Epithelial cell of esophagus (primary cell): ENCODE measurements at regions not wholly inside any gene's neighbourhood (a gene's known extent, or its start where the extent isn't known, plus 50 kb on each side); places are given as distances from the start of the nearest gene placed in this dataset.

Experiments used
- DNase-seq: peaks from one replicate; pipeline ENCODE4 v3.0.0; 2010; ENCODE audit warnings: low read depth
- H3K4me3 ChIP-seq: 2 replicates; pipeline ENCODE4 v1.5.1; 2011; ENCODE audit warnings: mild to moderate bottlenecking, low read length, control low read depth
- TF ChIP-seq, protein P1 (sequence below): IDR thresholded peaks from 2 replicates; pipeline ENCODE4 v1.5.1; 2011; ENCODE audit warnings: low read depth, mild to moderate bottlenecking, low read length, control low read depth, inconsistent platforms; ENCODE audit not compliant: insufficient read depth; ENCODE audit errors: missing control alignments

DNA sequence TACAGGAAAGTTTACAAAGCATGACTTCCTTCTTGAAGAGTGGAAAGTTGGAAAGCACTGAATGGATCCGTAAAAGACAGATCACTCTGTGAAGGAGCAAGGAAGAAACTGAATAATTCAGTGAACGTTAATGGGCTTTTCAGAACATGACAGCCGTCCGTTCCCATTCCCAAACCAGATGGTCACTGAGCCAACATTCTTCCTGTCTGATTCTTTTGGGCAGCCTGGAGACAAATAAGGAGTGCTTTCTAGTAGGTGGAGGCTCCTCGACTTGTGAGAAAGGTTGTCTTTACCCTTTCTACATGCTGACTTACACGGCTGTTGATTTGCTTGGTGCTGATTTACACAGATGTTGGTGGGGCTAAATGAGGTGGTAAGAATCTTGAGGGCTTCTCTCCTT is 51.0 kb upstream of the PAPPA start:
- DNase-seq = no peak
- H3K4me3 ChIP-seq = no peak overlapping the region
- TF ChIP-seq, protein P1, sequence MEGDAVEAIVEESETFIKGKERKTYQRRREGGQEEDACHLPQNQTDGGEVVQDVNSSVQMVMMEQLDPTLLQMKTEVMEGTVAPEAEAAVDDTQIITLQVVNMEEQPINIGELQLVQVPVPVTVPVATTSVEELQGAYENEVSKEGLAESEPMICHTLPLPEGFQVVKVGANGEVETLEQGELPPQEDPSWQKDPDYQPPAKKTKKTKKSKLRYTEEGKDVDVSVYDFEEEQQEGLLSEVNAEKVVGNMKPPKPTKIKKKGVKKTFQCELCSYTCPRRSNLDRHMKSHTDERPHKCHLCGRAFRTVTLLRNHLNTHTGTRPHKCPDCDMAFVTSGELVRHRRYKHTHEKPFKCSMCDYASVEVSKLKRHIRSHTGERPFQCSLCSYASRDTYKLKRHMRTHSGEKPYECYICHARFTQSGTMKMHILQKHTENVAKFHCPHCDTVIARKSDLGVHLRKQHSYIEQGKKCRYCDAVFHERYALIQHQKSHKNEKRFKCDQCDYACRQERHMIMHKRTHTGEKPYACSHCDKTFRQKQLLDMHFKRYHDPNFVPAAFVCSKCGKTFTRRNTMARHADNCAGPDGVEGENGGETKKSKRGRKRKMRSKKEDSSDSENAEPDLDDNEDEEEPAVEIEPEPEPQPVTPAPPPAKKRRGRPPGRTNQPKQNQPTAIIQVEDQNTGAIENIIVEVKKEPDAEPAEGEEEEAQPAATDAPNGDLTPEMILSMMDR = no peak
